ENCODE measurements at regions not wholly inside any gene's neighbourhood (a gene's known extent, or its start where the extent isn't known, plus 50 kb on each side); places are given as distances from the start of the nearest gene placed in this dataset.
"Not testable (repeated sequence)": the region's sequence is repeated elsewhere in the genome, so short reads cannot be mapped to it uniquely, and the experiment has no call there.

- no peak for DNase-seq
Measured at GRCh38 chr4:179040259-179040658, 1598.0 kb upstream of the AGA start.

GRCh38 chr4:179048839-179049453, 1606.7 kb upstream of the AGA start:
- DNase-seq = no peak

GRCh38 chr4:179051206-179051605, 1609.0 kb upstream of the AGA start:
- DNase-seq = no peak

- no peak for DNase-seq
Measured at GRCh38 chr4:179059396-179059795, 1617.2 kb upstream of the AGA start.

- DNase-seq = not testable (repeated sequence)
Measured at GRCh38 chr4:179066254-179066653, 1624.0 kb upstream of the AGA start.

GRCh38 chr4:179071131-179071530, 1628.9 kb upstream of the AGA start:
- DNase-seq = no peak

GRCh38 chr4:179076865-179077264, 1634.6 kb upstream of the AGA start:
- no peak for DNase-seq

GRCh38 chr4:179095585-179096221, 1653.5 kb upstream of the AGA start:
- no peak for DNase-seq

- no peak for DNase-seq
Measured at GRCh38 chr4:179097741-179098140, 1655.5 kb upstream of the AGA start.

DNA sequence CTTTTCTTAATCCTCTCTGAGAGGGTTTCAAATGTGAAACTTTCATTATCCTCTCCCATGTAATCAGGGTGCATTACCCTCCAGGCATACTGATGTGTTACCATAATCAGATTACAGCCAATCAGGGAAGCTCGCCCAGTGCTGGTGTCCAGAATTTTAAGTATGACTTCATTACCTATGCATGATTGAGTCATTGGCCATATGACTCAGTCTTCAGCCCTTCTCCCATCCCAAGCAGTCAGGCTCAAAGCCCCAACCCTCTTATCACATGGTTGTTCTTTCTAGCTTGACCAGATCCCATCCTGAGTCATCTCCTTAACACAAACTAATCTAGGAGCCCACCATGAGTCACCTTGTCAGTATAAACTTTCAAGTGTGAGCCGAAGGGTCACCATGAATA, 1668.1 kb upstream of the AGA start:
- no peak for DNase-seq

GRCh38 chr4:179110816-179111215, 1668.6 kb upstream of the AGA start:
- no peak for DNase-seq

GRCh38 chr4:179112441-179113170, 1670.4 kb upstream of the AGA start:
- DNase-seq = no peak

DNA sequence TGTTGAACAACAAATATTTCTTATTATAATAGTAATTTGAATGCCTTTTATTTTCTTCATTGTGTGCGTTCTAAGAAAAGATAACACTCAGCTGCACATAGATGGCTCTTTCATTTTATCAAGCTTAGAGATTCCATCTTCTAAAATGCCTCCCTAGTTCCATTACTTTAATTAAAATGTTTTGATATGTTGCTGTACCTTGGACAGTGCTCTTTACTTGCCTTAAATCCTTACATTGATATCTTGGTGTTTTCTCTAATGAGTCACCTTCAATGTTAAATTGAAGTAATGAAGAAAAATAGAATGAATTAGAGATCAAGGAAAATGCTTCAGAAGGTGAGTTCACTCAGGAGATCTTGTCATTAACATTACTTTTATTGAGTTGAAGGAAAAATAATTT, 1672.4 kb upstream of the AGA start:
- DNase-seq = no peak

DNA sequence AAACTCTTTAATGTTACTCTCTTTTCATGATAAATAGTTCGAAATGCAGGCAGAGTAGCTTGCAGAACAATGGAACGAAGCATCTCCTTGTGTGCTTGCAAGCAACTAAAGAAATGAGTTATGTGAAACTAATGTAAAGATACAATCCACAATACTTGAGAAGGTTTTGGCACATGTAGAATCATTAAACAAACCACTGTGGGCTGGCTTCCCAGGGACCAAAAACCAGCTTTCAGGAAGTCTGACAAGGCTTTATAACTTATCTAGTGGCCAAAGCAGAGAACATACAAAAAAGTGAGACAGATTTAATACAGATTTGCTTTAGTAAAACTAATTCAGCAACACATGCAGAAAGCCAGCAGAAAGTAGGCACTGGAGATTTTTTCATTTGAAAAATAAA, 1673.8 kb upstream of the AGA start:
- DNase-seq = no peak

- no peak for DNase-seq
Measured at GRCh38 chr4:179116581-179116980, 1674.3 kb upstream of the AGA start.

GRCh38 chr4:179123084-179123483, 1680.8 kb upstream of the AGA start:
- DNase-seq = no peak

GRCh38 chr4:179124419-179124818, 1682.2 kb upstream of the AGA start:
- DNase-seq = no peak

DNA sequence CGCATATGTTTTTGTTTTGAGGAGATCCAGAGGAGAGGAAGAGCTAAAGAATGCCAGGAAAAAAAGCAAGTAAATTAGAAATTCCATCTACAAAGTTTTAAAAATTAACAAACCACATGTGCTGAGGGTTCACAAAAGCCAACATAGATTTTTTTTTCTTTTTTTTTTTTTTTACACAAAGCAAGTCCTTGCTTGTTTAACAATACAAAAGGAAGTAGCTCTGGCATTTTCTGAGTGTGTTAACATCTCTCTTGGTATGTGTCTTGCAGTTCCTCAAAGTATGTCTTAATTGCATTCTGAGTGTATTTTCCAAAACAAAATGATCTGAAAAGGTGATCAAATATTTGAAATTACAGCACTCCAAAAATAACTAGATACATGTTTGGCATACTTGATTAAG, 1682.7 kb upstream of the AGA start:
- DNase-seq = no peak

DNA sequence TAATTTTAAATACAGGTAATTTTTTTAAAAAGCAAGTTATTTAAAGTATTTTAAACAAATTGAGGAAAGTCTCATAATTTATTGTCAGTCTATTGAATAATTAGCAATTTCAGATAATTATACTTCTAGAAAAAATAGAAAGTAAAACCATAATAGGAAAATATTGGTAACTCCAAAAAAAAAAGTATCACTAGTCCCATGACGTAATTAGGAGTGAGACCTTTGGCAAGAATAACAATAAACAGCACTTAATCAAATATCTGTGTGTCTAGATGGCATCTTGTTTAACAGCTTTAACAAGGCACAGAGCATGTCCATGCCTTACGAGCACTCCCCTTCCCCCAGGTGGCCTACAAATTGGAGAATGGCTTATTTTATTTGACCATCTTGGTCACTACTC, 1683.6 kb upstream of the AGA start:
- DNase-seq = no peak

GRCh38 chr4:179128299-179128698, 1686.1 kb upstream of the AGA start:
- no peak for DNase-seq

DNA sequence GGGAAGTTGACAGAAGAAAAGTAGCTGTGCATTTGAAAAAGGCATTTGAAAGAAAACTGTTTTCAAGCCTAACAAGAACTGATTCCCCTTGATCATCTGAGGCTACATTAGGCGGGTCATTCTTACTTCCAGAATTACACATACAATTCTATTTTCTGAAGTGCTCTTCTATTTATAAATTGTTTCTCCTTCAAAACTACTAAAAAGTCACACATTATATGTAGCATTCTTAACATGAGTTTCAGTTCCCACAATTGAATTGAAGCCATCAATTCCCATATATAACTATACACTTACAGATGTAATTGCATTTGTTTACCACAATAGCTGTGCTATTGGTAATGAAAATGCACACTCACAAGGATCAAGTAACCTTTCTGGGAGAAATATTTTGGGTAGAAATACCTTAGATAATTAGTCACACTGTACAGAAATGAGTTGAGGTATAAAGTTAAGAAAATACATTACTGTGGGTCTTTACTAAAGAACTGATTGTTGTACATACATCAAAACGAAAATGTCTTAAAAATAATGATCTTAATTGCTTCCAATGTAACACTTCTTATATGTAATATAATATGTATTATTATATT, 1688.0 kb upstream of the AGA start:
- no peak for DNase-seq

- no peak for DNase-seq
Measured at GRCh38 chr4:179145746-179146525, 1703.7 kb upstream of the AGA start.

DNA sequence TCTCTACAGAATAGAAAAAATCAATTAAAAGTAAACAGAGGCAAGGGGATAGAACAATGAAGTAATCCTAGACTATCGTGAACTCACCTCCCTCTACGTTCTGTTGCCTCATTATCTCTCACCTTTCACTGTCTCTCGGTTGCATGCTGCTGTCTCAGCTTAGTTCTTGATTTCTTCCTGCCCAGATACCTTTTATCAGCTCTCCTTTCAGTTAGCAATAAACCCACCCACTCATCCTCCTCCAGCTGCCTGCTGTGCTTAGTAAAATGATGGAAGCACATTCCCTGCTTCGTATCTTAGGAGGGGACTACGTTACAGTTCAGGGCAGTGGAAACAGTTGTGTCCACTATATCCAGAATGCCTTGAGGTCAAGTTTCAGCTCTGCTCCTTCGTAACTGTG, 1709.5 kb upstream of the AGA start:
- DNase-seq = no peak
